ENCODE measurements at regions not wholly inside any gene's neighbourhood (a gene's known extent, or its start where the extent isn't known, plus 50 kb on each side); places are given as distances from the start of the nearest gene placed in this dataset.

DNA sequence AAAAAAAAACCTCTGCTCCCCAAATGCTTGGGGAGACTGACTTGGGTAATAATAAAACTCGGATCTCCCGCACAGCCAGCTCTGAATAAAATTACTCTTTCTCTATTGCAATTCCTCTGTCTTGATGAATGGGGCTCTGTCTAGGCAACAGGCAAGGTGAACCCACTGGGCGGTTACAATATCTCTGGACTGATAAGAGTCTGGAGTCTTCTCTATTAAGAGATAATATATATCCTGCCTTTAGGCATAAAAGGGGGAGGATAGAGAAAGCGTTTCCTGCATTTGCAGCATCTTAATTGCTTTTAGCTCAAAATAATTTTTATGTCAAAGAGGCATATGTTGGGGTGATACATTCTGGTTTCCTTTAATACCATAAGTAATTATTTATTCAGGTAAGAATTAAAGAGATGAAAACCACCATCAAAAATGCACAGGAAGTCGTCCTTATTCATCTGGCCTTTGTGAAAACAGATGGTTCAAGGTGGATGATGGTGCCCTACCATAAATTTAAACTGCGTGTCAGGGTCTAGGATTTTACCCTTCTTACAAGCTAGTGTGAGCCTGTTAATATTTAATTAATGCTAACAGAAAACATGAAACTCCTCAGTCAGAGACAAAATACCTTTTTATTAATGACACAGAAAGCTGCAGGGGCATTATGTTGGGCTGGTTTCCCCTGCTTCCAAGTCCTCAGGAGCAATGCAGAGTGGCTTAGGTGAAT, 736.8 kb downstream of the SOCS6 start:
- DNase-seq (ENCODE audit: low read depth): no peak
- TF ChIP-seq, protein P1, sequence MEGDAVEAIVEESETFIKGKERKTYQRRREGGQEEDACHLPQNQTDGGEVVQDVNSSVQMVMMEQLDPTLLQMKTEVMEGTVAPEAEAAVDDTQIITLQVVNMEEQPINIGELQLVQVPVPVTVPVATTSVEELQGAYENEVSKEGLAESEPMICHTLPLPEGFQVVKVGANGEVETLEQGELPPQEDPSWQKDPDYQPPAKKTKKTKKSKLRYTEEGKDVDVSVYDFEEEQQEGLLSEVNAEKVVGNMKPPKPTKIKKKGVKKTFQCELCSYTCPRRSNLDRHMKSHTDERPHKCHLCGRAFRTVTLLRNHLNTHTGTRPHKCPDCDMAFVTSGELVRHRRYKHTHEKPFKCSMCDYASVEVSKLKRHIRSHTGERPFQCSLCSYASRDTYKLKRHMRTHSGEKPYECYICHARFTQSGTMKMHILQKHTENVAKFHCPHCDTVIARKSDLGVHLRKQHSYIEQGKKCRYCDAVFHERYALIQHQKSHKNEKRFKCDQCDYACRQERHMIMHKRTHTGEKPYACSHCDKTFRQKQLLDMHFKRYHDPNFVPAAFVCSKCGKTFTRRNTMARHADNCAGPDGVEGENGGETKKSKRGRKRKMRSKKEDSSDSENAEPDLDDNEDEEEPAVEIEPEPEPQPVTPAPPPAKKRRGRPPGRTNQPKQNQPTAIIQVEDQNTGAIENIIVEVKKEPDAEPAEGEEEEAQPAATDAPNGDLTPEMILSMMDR (IDR thresholded peaks at IDR 0.05; ENCODE audit: control insufficient read depth, extremely low read depth, insufficient read depth): no peak
- H3K4me3 ChIP-seq (ENCODE audit: low read depth, low read length): no peak overlapping the region

- no peak for DNase-seq (ENCODE audit: low read depth)
- TF ChIP-seq, protein P1 (IDR thresholded peaks at IDR 0.05; ENCODE audit: control insufficient read depth, extremely low read depth, insufficient read depth): no peak
- no peak overlapping the region for H3K4me3 ChIP-seq (ENCODE audit: low read depth, low read length)
Observed at GRCh38 chr18:71022389-71022788, 733.5 kb downstream of the SOCS6 start.

- no peak for DNase-seq (ENCODE audit: low read depth)
- TF ChIP-seq, protein P1 (IDR thresholded peaks at IDR 0.05; ENCODE audit: control insufficient read depth, extremely low read depth, insufficient read depth): no peak
- H3K4me3 ChIP-seq (ENCODE audit: low read depth, low read length): no peak overlapping the region
Observed at GRCh38 chr18:71021030-71021362, 732.2 kb downstream of the SOCS6 start.

- TF ChIP-seq, protein P1 (IDR thresholded peaks at IDR 0.05; ENCODE audit: control insufficient read depth, extremely low read depth, insufficient read depth): no peak
- DNase-seq (ENCODE audit: low read depth): no peak
- no peak overlapping the region for H3K4me3 ChIP-seq (ENCODE audit: low read depth, low read length)
Observed at GRCh38 chr18:71020342-71021029, 731.6 kb downstream of the SOCS6 start.

GRCh38 chr18:71018816-71019215, 730.0 kb downstream of the SOCS6 start:
- no peak for DNase-seq (ENCODE audit: low read depth)
- H3K4me3 ChIP-seq (ENCODE audit: low read depth, low read length): no peak overlapping the region
- TF ChIP-seq, protein P1 (IDR thresholded peaks at IDR 0.05; ENCODE audit: control insufficient read depth, extremely low read depth, insufficient read depth): no peak

DNA sequence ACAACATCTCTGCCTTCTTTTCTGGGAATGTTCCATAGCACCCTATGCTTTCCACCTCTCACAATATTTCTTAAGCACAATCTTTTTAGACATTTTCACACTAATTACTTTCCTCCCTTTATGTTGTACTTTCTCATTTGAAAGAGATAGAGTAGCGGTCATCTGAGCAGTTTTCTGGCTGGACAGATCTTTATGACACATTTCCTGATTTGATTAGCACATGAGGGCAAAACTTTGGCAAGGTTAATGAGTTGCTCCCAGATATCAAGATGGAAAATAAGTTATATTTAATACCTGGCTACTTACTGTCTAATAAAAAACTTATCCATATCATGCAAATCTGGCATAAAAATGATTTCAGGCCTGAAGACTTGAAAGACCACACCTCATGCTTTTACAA, 723.9 kb downstream of the SOCS6 start:
- no peak for DNase-seq (ENCODE audit: low read depth)
- H3K4me3 ChIP-seq (ENCODE audit: low read depth, low read length): no peak overlapping the region

More for the DNA sequence above, 723.9 kb downstream of the SOCS6 start:
- TF ChIP-seq, protein P1 (IDR thresholded peaks at IDR 0.05; ENCODE audit: control insufficient read depth, extremely low read depth, insufficient read depth): no peak
